H9 (cell line): ENCODE measurements at regions not wholly inside any gene's neighbourhood (a gene's known extent, or its start where the extent isn't known, plus 50 kb on each side); places are given as distances from the start of the nearest gene placed in this dataset.

ENCODE experiments used
- DNase-seq: peaks from one replicate; pipeline ENCODE4 v3.0.0-alpha.2; 2017
- H2AFZ ChIP-seq: one replicate; pipeline ENCODE4 v1.6.1; 2013; ENCODE audit warnings: mild to moderate bottlenecking, low read length, control low read depth, moderate library complexity
- H2AK5ac ChIP-seq: 2 replicates; pipeline ENCODE4 v1.6.1; 2013; ENCODE audit warnings: low read length, control low read depth, mixed read lengths; ENCODE audit not compliant: insufficient read length
- H2BK120ac ChIP-seq: one replicate; pipeline ENCODE4 v1.6.1; 2013; ENCODE audit warnings: low read depth, mild to moderate bottlenecking, low read length, control low read depth, inconsistent platforms; ENCODE audit not compliant: poor library complexity, severe bottlenecking
- H2BK12ac ChIP-seq: 2 replicates; pipeline ENCODE4 v1.6.1; 2013; ENCODE audit warnings: low read length, control low read depth, mixed read lengths, low read depth; ENCODE audit not compliant: insufficient read length
- H2BK15ac ChIP-seq: 2 replicates; pipeline ENCODE4 v1.6.1; 2013; ENCODE audit warnings: low read depth, low read length, control low read depth
- H2BK20ac ChIP-seq: one replicate; pipeline ENCODE4 v1.6.1; 2013; ENCODE audit warnings: low read depth, mild to moderate bottlenecking, low read length, control low read depth, inconsistent platforms; ENCODE audit not compliant: poor library complexity, severe bottlenecking
- H2BK5ac ChIP-seq: 2 replicates; pipeline ENCODE4 v1.6.1; 2013; ENCODE audit warnings: low read length, control low read depth, mixed read lengths; ENCODE audit not compliant: insufficient read length
- H3K14ac ChIP-seq: 2 replicates; pipeline ENCODE4 v1.6.1; 2013; ENCODE audit warnings: low read length, control low read depth; ENCODE audit not compliant: insufficient read depth
- H3K18ac ChIP-seq: 2 replicates; pipeline ENCODE4 v1.6.1; 2013; ENCODE audit warnings: low read depth, mild to moderate bottlenecking, mixed read lengths, low read length, control low read depth; ENCODE audit not compliant: insufficient read length
- H3K23ac ChIP-seq: 2 replicates; pipeline ENCODE4 v1.6.1; 2013; ENCODE audit warnings: low read length, control low read depth, mixed read lengths, low read depth; ENCODE audit not compliant: insufficient read length
- H3K23me2 ChIP-seq: 2 replicates; pipeline ENCODE4 v1.6.1; 2013; ENCODE audit warnings: low read depth, mild to moderate bottlenecking, mixed read lengths, low read length, control low read depth; ENCODE audit not compliant: insufficient read length, poor library complexity, severe bottlenecking
- H3K27ac ChIP-seq: 2 replicates; pipeline ENCODE4 v1.5.1; 2013; ENCODE audit warnings: low read length, control low read depth, mixed read lengths, low read depth; ENCODE audit not compliant: insufficient read length
- H3K27me3 ChIP-seq: 2 replicates; pipeline ENCODE4 v1.6.1; 2013; ENCODE audit warnings: low read length, control low read depth, inconsistent platforms; ENCODE audit not compliant: insufficient read depth
- H3K4ac ChIP-seq: 2 replicates; pipeline ENCODE4 v1.6.1; 2013; ENCODE audit warnings: low read depth, mild to moderate bottlenecking, control low read depth, inconsistent platforms, low read length, moderate library complexity
- H3K4me1 ChIP-seq: 2 replicates; pipeline ENCODE4 v1.6.1; 2013; ENCODE audit warnings: low read length, control low read depth, inconsistent platforms; ENCODE audit not compliant: insufficient read depth
- H3K4me2 ChIP-seq: 2 replicates; pipeline ENCODE4 v1.6.1; 2013; ENCODE audit warnings: low read length, control low read depth, mixed read lengths; ENCODE audit not compliant: insufficient read length, insufficient read depth
- H3K56ac ChIP-seq: 2 replicates; pipeline ENCODE4 v1.6.1; 2013; ENCODE audit warnings: low read depth, mild to moderate bottlenecking, mixed read lengths, low read length, control low read depth; ENCODE audit not compliant: insufficient read length
- H3K79me1 ChIP-seq: 2 replicates; pipeline ENCODE4 v1.6.1; 2013; ENCODE audit warnings: low read depth, mild to moderate bottlenecking, moderate library complexity, low read length, control low read depth, inconsistent platforms; ENCODE audit not compliant: insufficient read depth, poor library complexity, severe bottlenecking
- H3K79me2 ChIP-seq: 2 replicates; pipeline ENCODE4 v1.6.1; 2013; ENCODE audit warnings: low read length, control low read depth, inconsistent platforms; ENCODE audit not compliant: insufficient read depth
- H3K9ac ChIP-seq: 2 replicates; pipeline ENCODE4 v1.6.1; 2013; ENCODE audit warnings: low read length, control low read depth, mixed read lengths; ENCODE audit not compliant: insufficient read length; ENCODE audit errors: extremely low read depth
- H3K9me3 ChIP-seq: one replicate; pipeline ENCODE4 v1.6.1; 2013; ENCODE audit warnings: low read depth, low read length, inconsistent platforms; ENCODE audit not compliant: control insufficient read depth
- H3T11ph ChIP-seq: one replicate; pipeline ENCODE4 v1.6.1; 2013; ENCODE audit warnings: mild to moderate bottlenecking, low read length, control low read depth, inconsistent platforms
- H4K20me1 ChIP-seq: one replicate; pipeline ENCODE4 v1.6.1; 2013; ENCODE audit not compliant: control insufficient read depth, insufficient read length, insufficient read depth
- H4K5ac ChIP-seq: 2 replicates; pipeline ENCODE4 v1.6.1; 2013; ENCODE audit warnings: low read depth, mild to moderate bottlenecking, mixed read lengths, low read length, control low read depth; ENCODE audit not compliant: insufficient read length
- H4K8ac ChIP-seq: replicated peaks from 2 replicates; pipeline ENCODE4 v1.6.1; 2013; ENCODE audit warnings: low read length, control low read depth, mixed read lengths, low read depth; ENCODE audit not compliant: insufficient read length
- H4K91ac ChIP-seq: 2 replicates; pipeline ENCODE4 v1.6.1; 2013; ENCODE audit warnings: low read depth, mild to moderate bottlenecking, moderate library complexity, mixed read lengths, low read length, control low read depth; ENCODE audit not compliant: insufficient read length
- H3K27ac Mint-ChIP-seq, 3 experiments: 2 replicates in 2 of 3; 3 replicates in 1 of 3; pipeline ENCODE4 v1.8.0; 2020 to 2021; ENCODE audit warnings: mixed read lengths in 3 of 3, mild to moderate bottlenecking in 1 of 3, moderate library complexity in 1 of 3
- H3K27me3 Mint-ChIP-seq: 2 replicates; pipeline ENCODE4 v1.8.0; 2021; ENCODE audit warnings: low read depth, mild to moderate bottlenecking, moderate library complexity, mixed read lengths
- H3K36me3 Mint-ChIP-seq, 3 experiments: 2 replicates in 2 of 3; 3 replicates in 1 of 3; pipeline ENCODE4 v1.8.0; 2020 to 2021; ENCODE audit warnings: low read depth in 3 of 3, mixed read lengths in 3 of 3; ENCODE audit not compliant: insufficient read depth in 1 of 3
- H3K4me1 Mint-ChIP-seq, 2 experiments: 2 replicates each; pipeline ENCODE4 v1.8.0; 2020; ENCODE audit warnings: mixed read lengths in 2 of 2
- H3K4me3 Mint-ChIP-seq, 2 experiments: 2 replicates in 1 of 2; 3 replicates in 1 of 2; pipeline ENCODE4 v1.8.0; 2020 to 2021; ENCODE audit warnings: mild to moderate bottlenecking in 2 of 2, mixed read lengths in 2 of 2, moderate library complexity in 1 of 2
- H3K9me3 Mint-ChIP-seq, 2 experiments: 2 replicates in 1 of 2; 3 replicates in 1 of 2; pipeline ENCODE4 v1.8.0; 2020; ENCODE audit warnings: mild to moderate bottlenecking in 2 of 2, mixed read lengths in 2 of 2, moderate library complexity in 1 of 2
- CTCF ChIP-seq: fragments of 200-600 bp; sonication (generic); conservative IDR thresholded peaks from 3 replicates; pipeline ENCODE4 v1.8.0; 2021; ENCODE audit warnings: antibody characterized with exemption, mild to moderate bottlenecking
- WGBS: extraction: QIAGEN DNeasy Blood & Tissue Kit; methylation state at CpG from one replicate; pipeline ENCODE4 v1.1.7; 2013; ENCODE audit warnings: missing lambda C conversion rate, low lambda C conversion rate, mixed read lengths; ENCODE audit not compliant: insufficient read length; ENCODE audit errors: extremely low coverage; 5-methylcytosine and 5-hydroxymethylcytosine counted together

GRCh38 chr3:117865338-117865737 is 1155.8 kb downstream of the TUSC7 start:
- H4K20me1 ChIP-seq = no peaks in the 10 kb centered on the region
- Mint-ChIP-seq H3K9me3 (no peaks in the 10 kb centered on the region), H3K4me1 (no peaks in the 10 kb centered on the region), H3K27me3 (no peaks in the 10 kb centered on the region), H3K36me3 (no peaks in the 10 kb centered on the region), H3K27ac (no peak overlapping the region), H3K4me3 (no peak overlapping the region)
- no peak overlapping the region for H2BK15ac ChIP-seq
- H3K23me2 ChIP-seq = no peaks in the 10 kb centered on the region
- H4K5ac ChIP-seq = no peak overlapping the region
- no peak overlapping the region for H2AK5ac ChIP-seq
- no peak overlapping the region for H4K8ac ChIP-seq
- no peak overlapping the region for H3K9ac ChIP-seq
- H3K56ac ChIP-seq = no peak overlapping the region
- H3K27ac ChIP-seq = no peak overlapping the region
- H2BK120ac ChIP-seq = no peak overlapping the region
- no CpG with 5 or more reads among the region's 4 CpGs for WGBS
- H3K79me2 ChIP-seq = no peaks in the 10 kb centered on the region
- H2BK12ac ChIP-seq = no peak overlapping the region
- H3K14ac ChIP-seq = no peak overlapping the region
- H3K4me1 ChIP-seq = no peaks in the 10 kb centered on the region
- no peak overlapping the region for H3T11ph ChIP-seq
- H2BK5ac ChIP-seq = no peak overlapping the region
- H3K79me1 ChIP-seq = no peaks in the 10 kb centered on the region
- no peak overlapping the region for H3K23ac ChIP-seq
- no peak overlapping the region for H2BK20ac ChIP-seq
- H3K27me3 ChIP-seq = no peaks in the 10 kb centered on the region
- no peak for DNase-seq
- H3K4me2 ChIP-seq = no peak overlapping the region
- H3K4ac ChIP-seq = no peak overlapping the region
- H2AFZ ChIP-seq = no peak overlapping the region
- no peaks in the 10 kb centered on the region for H3K9me3 ChIP-seq
- no peak for TF ChIP-seq CTCF
- no peak overlapping the region for H3K18ac ChIP-seq
- no peak overlapping the region for H4K91ac ChIP-seq
